Right cardiac atrium (tissue), 5 donors: ENCODE measurements at regions not wholly inside any gene's neighbourhood (a gene's known extent, or its start where the extent isn't known, plus 50 kb on each side); places are given as distances from the start of the nearest gene placed in this dataset.

Experiments used
- ATAC-seq, 2 donors: fragments of 200-7000 bp; cut with Tn5 transposase; one replicate each; pipeline versions ENCODE4 v1.8.0 to v1.9.1; 2020; ENCODE audit warnings: moderate library complexity in 2 of 2, mild to moderate bottlenecking in 1 of 2
- DNase-seq, 3 donors: peaks; one replicate each; pipeline ENCODE4 v3.0.0-alpha.2; 2020
- H3K27ac ChIP-seq: one replicate; pipeline ENCODE4 v1.5.1; 2013; ENCODE audit warnings: mild to moderate bottlenecking, low read length, control low read depth, moderate library complexity
- H3K27me3 ChIP-seq: one replicate; pipeline ENCODE4 v1.6.1; 2013; ENCODE audit not compliant: control insufficient read depth, insufficient read depth
- H3K4me1 ChIP-seq: one replicate; pipeline ENCODE4 v1.6.1; 2013; ENCODE audit warnings: low read length; ENCODE audit not compliant: control insufficient read depth, insufficient read depth
- H3K4me3 ChIP-seq: one replicate; pipeline ENCODE4 v1.5.1; 2013; ENCODE audit warnings: low read length, control low read depth
- H3K9me3 ChIP-seq: one replicate; pipeline ENCODE4 v1.6.1; 2013; ENCODE audit warnings: low read length; ENCODE audit not compliant: control insufficient read depth
- WGBS: extraction: QIAGEN DNeasy Blood & Tissue Kit; methylation state at CpG from one replicate; pipeline ENCODE4 v1.1.7; 2013; 5-methylcytosine and 5-hydroxymethylcytosine counted together
- intact Hi-C, 4 donors: fragments of 100-400 bp; cut with DNase I; formaldehyde crosslinking; loops; one replicate each; pipeline versions ENCODE4 v1.11.0 to v1.14.0; 2022 to 2023
- donor health status: healthy with polysubstance abuse.
- donor health status: DM: no; HTN: yes; CAD: no.
- donor health status: DM: no; HTN: no; CAD: no.
- donor health status: DM: no; HTN: yes; CAD: no; lungs with severe emphysema.
- donor health status: DM: yes; HTN: yes; CAD: no.

DNA sequence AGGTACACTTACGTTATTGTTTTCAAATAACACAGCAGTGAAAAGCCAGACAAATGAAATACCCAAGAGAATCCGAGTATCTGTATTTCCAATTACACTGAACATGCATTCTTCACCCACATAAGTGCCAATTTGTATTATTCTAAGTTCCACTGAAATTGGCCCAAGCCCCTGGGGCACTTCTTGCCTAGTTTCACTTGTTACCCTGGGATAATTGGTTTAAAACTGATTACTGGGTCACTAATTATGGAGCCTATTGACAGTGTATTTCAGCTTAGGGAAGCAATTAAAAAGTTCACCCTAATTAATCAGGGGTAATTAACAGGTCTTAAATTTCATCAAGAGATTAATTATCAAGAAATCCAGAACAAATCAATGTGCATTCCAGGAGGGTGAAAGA is 60.5 kb upstream of the HS3ST2 start:
- intact Hi-C loops, result no loop called here
- no peak overlapping the region for H3K4me3 ChIP-seq
- H3K27ac ChIP-seq, result no peak overlapping the region
- no peaks in the 10 kb centered on the region for H3K4me1 ChIP-seq
- no peaks in the 10 kb centered on the region for H3K27me3 ChIP-seq
- ATAC-seq, result no peak
- H3K9me3 ChIP-seq, result no peaks in the 10 kb centered on the region
- WGBS, result 58% methylated on average over 2 of the region's 2 CpGs
- DNase-seq, result no peak

- Histone ChIP-seq H3K27ac (no peak overlapping the region), H3K4me3 (no peak overlapping the region), H3K27me3 (no peaks in the 10 kb centered on the region), H3K9me3 (no peaks in the 10 kb centered on the region), H3K4me1 (no peaks in the 10 kb centered on the region)
- DNase-seq (no peak), ATAC-seq (no peak)
- intact Hi-C loops, result no loop called here
- WGBS, result 73% methylated on average over 4 of the region's 4 CpGs
Measured at GRCh38 chr16:22754577-22754976, 59.4 kb upstream of the HS3ST2 start.

DNA sequence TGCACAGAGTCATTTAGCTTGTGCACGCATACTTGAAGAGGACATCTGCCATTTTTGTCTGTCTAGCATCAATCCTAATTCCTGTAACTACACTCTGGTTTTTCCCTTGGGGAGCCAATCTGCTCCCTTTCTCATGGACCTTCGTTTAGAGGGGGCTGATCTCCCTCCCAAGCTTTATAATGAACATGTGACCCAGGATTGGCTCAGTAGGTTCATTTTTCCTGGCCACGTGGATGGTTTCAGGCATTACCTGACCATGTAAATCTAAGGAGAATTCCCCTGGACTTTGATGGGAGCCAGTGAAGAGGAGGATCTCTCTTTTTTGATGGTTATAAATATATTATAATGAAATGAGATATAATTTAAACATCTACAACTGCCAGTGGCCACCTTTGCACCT is 56.8 kb upstream of the HS3ST2 start:
- no peaks in the 10 kb centered on the region for H3K9me3 ChIP-seq
- DNase-seq (no peak), ATAC-seq (no peak)
- intact Hi-C loops, result no loop called here
- H3K27me3 ChIP-seq, result no peaks in the 10 kb centered on the region
- no peak overlapping the region for H3K27ac ChIP-seq
- H3K4me1 ChIP-seq, result no peaks in the 10 kb centered on the region
- no peak overlapping the region for H3K4me3 ChIP-seq
- 67% methylated on average over 3 of the region's 3 CpGs for WGBS

GRCh38 chr16:22762486-22762885 is 51.5 kb upstream of the HS3ST2 start:
- WGBS, result 90% methylated on average over 3 of the region's 3 CpGs
- intact Hi-C loops, result no loop called here

DNA sequence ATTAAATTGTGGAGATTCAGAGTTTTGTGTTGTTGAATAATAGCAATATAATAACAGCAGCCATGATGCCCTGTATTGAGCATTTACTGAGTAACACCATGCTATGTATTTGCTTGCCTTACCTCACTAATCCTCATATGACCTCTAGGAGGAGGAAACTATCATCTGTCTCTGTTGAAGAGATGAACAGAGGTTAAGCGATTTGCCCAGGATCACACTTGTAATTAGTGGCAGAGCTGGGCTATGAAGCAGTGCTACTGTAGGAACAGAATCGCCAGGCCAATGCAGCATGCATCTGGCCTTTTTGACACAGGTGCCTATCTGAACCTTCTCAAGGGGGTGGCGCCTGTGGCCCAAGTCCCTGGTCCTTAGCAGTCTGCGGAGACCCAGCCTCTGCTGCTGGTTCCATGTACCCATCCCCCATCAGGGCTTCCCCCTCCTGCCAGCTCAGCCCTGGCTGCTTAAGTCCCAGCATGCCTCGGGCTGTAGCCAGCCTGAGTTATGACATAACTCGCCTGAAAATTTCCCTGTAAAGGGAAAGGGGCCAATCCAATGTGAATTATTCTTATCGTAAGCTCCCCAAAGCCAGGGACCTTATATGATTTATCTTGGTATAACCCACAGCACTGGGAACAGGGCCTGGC is 50.4 kb upstream of the HS3ST2 start:
- no peaks in the 10 kb centered on the region for H3K4me1 ChIP-seq
- peak in 1 of 2 donors; percentile 47 for ATAC-seq
- no peaks in the 10 kb centered on the region for H3K9me3 ChIP-seq
- H3K27ac ChIP-seq, result no peak overlapping the region
- H3K27me3 ChIP-seq, result no peaks in the 10 kb centered on the region
- intact Hi-C loops, result no loop called here
- no peak overlapping the region for H3K4me3 ChIP-seq
- DNase-seq, result peak in 1 of 3 donors; percentile 52
- 56% methylated on average over 7 of the region's 7 CpGs for WGBS

More at GRCh38 chr16:22762486-22762885, 51.5 kb upstream of the HS3ST2 start:
- no peak overlapping the region for H3K4me3 ChIP-seq
- no peaks in the 10 kb centered on the region for H3K27me3 ChIP-seq
- H3K27ac ChIP-seq, result no peak overlapping the region
- DNase-seq, result no peak
- no peaks in the 10 kb centered on the region for H3K4me1 ChIP-seq
- no peak for ATAC-seq
- H3K9me3 ChIP-seq, result no peaks in the 10 kb centered on the region
